HK-2 (cell line): ENCODE measurements at regions not wholly inside any gene's neighbourhood (a gene's known extent, or its start where the extent isn't known, plus 50 kb on each side); places are given as distances from the start of the nearest gene placed in this dataset.

ENCODE experiments used
- DNase-seq: peaks from one replicate; pipeline ENCODE4 v3.0.0-alpha.2; 2018; ENCODE audit not compliant: unreplicated experiment

GRCh38 chr2:134200036-134200618 is 53.7 kb upstream of the MGAT5 start:
- DNase-seq: no peak

- no peak for DNase-seq
Measured at GRCh38 chr2:134201533-134201932, 52.3 kb upstream of the MGAT5 start.

GRCh38 chr2:134202371-134202770 is 51.5 kb upstream of the MGAT5 start:
- no peak for DNase-seq

- no peak for DNase-seq
Measured at GRCh38 chr2:134203175-134203574, 50.7 kb upstream of the MGAT5 start.
